GM19238 (cell line): ENCODE measurements at regions not wholly inside any gene's neighbourhood (a gene's known extent, or its start where the extent isn't known, plus 50 kb on each side); places are given as distances from the start of the nearest gene placed in this dataset.

Source experiments
- DNase-seq: peaks from one replicate; pipeline ENCODE4 v3.0.0; 2011; ENCODE audit warnings: low spot score; ENCODE audit not compliant: insufficient read length

DNA sequence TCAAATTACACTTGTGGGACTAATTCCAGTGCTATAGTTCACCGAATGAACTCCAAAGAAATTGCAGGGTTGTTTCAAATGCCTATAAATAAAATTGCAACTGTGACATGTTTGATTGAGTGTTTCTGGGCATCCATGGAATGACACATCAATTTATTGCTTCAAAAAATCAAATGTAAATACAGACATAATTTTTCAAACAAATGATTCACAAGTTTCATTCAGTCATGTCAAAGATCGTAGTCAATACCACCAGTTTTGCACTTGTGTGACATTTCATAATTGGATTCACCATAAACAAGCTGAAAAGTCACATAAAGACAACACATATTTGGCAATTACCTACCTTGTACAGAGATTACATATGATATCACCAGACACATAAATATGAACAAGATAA, 350.8 kb downstream of the CDH2 start:
- no peak for DNase-seq

GRCh38 chr18:27825689-27826088, 351.2 kb downstream of the CDH2 start:
- no peak for DNase-seq

GRCh38 chr18:27824841-27825681, 351.9 kb downstream of the CDH2 start:
- DNase-seq: no peak

GRCh38 chr18:27824275-27824674, 352.7 kb downstream of the CDH2 start:
- DNase-seq: no peak

GRCh38 chr18:27823053-27823452, 353.9 kb downstream of the CDH2 start:
- DNase-seq: no peak

DNA sequence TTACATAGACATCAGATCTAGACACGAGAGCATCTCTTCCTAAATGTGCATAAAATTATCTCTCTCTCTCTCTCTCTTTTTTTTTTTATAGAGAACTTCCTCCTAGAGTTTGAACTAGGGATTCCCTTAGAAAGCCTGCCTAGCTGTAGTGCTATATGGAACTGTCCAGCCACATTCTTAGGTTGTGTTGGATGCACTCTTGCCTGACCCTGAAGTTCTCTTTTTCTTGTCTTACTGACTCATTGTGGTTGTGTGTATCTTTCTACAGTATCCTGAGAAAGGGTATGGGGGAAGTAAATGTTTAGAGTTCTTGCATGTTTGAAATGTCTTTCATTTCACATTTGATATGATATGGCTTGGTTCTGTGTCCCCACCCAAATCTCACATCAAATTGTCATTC, 368.2 kb downstream of the CDH2 start:
- DNase-seq: no peak

GRCh38 chr18:27803957-27804356, 373.0 kb downstream of the CDH2 start:
- no peak for DNase-seq

- DNase-seq: no peak
These were observed 379.4 kb downstream of the CDH2 start for GRCh38 chr18:27797484-27797883.

DNA sequence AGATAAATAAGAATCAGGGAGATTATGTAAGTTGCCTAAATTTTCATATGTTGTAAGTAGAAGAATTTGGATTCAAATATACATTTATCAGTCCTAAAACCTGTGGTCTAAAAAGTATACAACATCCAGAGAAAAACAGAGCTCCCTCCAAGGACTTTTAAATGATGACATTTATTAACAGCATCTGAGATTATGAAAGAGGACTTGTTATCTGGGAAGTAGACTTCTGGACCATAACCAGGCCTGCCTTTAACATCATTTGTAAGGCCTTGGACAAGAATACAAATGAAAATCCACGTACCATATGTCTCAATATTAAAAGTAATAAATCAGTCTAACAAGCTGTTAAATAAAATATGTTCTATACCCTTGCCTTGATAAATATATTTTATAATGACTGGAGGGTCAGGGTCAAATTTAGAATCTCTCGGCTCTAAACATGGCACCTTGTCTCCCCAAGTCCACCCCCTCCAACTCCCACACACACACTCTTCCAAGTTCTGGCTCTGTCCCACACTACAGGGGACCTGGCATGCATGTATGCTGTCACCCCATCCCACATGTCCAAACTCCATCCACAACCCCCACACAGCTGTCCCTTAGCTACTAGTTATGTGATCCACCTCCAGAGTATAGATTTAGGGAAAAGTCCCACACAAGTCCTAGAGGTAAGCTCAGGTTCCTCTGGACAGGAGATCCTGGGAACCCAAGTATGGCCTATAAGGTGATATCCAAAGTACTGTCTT, 382.6 kb downstream of the CDH2 start:
- DNase-seq: no peak

DNA sequence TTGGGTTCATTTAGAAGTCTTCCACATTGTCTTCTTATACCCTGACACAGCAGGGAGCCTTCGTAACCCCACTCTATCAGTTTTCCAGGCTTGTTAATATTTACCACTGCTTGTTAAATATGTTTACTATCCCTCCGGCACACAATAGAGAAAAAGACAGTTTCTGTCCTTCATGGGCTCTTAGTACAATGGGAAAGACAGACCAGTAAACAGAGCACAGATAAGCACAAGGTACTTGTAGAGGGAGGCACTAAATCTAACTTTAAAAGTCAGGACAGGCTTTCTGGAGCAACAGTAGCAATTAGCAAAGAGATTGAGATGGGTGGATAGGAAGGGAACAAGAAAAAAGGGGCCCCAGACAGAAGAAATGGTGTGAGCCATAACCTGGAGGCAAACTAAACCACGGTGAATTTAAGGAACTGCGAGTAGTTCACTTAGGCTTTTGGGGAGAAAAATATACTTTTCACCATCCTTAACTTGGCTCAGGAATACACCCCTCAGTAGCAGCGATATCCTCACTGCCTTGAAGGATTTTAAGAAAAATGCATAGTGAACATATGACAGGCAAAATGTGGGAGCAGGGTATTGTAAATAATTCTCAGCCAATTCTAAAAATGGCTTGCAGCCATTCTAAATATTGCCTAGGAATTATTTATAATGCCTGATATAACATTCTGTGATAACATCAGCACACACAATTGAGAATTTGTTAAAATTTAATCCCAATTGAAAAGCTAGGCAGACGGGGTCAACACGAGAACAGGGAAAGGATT, 383.7 kb downstream of the CDH2 start:
- no peak for DNase-seq

DNA sequence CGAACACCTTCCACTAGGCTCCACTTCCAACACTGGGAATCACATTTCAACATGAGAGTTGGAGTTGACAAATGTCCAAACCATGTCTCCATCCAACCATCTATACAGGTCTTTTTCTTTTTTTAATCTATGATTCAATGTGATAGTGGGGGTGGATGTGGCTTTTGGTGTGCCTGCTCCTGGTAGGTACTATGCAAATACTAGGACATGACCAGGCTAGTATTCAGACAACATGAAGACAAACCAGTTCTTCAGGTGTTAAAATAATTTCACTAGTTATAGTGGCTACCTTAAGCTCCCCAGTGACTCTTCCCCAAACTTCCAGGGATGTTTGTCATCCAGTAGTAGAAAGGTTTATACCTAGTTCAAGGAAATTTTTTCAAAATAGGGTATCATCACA, 387.5 kb downstream of the CDH2 start:
- no peak for DNase-seq

DNA sequence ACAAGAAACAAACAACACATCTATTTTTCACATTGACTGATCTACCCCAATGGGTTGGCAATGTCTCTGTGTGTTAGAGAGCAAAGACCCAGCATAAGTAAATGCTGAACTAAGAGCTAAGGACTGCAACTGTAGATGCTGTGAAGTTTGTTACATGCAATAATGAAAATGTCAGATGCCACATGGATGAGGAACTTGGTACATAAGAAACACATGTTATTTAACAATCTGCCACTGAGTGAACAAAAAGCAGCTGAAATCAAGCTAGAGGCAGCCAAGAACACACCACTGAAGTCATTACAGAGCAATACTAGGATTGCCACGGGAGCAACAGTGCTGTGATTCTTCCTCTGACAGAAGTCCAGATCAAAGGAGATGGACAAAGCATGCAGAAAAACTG, 389.4 kb downstream of the CDH2 start:
- DNase-seq: no peak

- DNase-seq: no peak
These were observed 391.0 kb downstream of the CDH2 start for GRCh38 chr18:27785815-27786471.

DNA sequence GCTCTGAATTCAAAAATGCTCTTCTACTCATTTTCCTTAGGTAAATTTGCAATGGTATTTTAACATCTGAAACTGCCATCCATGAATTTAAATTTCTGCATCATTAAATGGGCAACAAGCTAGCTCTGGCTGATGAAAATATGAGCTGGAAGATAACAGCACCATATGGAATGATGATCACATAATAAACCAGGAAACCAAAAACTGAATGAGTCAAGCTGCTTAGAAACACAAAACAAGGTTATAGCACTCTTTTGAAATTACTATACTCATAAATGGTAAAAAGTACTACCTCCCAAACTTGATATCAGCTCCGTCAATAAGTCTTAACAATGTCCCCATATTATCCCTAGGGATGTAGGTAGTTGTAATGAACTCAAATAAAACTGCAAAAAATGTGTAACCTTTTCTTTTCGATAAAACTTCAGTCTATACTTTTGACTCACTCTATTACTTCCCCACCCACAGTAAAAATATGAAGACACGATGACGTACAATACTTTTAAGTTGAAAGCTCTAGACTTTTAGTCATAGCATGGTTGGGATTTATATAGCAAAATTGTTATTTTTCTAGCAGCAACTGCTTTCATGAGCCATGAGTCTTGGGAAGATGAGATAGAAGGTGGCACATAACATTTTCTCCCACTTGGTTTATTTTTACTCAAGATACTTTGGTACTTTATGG, 396.7 kb downstream of the CDH2 start:
- DNase-seq: no peak

DNA sequence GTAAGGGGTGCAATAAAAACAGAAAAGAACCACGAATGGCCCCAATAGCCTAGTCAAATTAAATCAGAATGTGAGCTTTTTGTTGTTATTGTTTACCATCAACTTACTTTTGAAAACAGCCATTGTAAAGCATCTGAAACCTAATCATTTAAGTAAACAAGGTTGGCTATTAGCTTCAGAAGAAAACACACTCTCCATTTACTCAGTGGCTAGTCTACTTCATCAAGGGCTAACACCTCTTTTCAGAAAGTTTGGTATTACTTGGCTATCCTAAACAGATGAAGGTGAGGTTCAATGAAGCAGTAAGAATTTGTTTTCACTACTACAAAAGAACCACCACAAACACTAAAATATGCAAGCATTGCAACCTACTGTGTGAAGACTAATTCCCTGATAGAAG, 398.0 kb downstream of the CDH2 start:
- no peak for DNase-seq

DNA sequence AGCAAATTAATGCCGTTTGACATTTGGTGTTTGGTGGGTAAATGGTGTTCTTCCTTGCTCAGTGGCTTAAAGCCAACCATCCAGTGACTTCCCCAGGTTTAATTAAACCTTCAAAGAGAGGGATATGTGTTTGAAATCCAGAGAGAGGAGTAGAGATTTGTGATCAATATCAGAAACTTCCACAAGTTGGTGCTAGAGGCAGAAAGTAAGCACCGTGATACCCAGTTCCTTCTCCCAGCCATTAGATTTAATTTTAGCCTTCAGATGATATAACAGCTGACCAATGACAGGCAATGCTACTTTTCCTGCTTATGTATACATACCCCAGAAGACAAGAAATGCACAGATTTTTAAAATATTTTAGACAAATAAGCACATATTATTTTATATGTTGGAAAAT, 398.5 kb downstream of the CDH2 start:
- DNase-seq: no peak

DNA sequence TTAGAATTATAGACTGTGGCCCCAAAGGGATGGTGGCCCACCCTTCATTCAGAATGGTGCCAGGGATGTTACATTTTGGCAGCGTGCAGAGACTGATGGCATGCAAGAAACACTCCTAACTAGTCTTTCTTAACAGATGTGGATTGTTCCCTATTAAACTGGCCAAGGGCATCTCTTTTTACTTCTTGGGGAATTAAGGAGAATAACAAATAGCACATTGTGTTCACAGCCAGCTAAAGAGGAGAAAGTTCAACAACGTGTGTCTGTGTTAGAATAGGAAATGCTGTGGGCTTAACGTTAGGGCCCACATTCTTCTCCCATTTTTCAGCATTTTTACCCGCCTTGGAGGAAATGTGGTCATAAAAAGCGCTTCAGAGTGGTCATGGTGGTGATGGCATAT, 404.8 kb downstream of the CDH2 start:
- no peak for DNase-seq

- DNase-seq: no peak
These were observed 405.4 kb downstream of the CDH2 start for GRCh38 chr18:27771571-27771970.

DNA sequence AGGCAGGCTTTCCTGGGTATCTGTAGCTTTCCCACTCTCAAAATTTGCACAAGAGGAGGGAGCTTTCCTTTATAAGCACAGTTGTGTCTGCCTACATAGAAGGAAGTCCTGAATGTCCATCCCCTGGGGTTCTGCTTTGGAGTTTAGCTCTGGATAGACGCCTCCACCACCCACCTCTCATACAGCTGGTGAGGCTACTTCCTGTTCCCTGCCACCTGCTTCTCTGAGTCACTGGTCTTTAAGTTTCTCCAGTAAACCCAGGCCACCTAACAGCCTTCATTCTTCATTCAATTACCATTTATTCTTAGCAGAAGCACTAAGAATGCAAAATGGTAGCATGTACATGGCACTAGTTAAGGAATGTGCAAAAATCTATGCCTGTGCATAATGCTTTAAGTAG, 407.8 kb downstream of the CDH2 start:
- DNase-seq: no peak

DNA sequence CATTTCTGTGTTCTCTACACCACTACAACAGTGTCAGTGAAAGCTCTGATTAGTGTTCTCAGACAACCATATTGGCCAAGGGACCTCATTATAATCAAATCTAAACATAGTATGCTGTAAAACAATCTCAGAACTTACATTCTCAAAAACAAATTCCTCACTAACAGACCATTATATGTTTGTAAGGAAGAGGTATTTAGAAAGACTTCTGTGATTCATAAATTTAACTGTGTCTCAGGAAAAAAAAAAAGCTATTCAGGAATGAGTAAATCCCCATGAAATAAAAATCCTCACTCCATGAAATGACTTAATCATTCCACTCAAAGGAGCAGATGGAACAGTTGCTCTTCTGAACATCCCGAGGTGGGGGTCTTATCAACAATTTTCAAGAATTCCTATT, 413.0 kb downstream of the CDH2 start:
- DNase-seq: no peak

GRCh38 chr18:27763341-27763740, 413.6 kb downstream of the CDH2 start:
- DNase-seq: no peak
